IPS DF 4.7 (cell line): ENCODE measurements at regions not wholly inside any gene's neighbourhood (a gene's known extent, or its start where the extent isn't known, plus 50 kb on each side); places are given as distances from the start of the nearest gene placed in this dataset.

Experiments
- DNase-seq: peaks from one replicate; pipeline ENCODE4 v3.0.0-alpha.2; 2013; ENCODE audit warnings: low spot score; ENCODE audit errors: extremely low read depth

GRCh38 chr5:2607598-2607997, 143.9 kb downstream of the IRX2 start:
- no peak for DNase-seq

- DNase-seq, result no peak
Measured at GRCh38 chr5:2603272-2603575, 148.3 kb downstream of the IRX2 start.

- no peak for DNase-seq
Measured at GRCh38 chr5:2602451-2603271, 148.8 kb downstream of the IRX2 start.

DNA sequence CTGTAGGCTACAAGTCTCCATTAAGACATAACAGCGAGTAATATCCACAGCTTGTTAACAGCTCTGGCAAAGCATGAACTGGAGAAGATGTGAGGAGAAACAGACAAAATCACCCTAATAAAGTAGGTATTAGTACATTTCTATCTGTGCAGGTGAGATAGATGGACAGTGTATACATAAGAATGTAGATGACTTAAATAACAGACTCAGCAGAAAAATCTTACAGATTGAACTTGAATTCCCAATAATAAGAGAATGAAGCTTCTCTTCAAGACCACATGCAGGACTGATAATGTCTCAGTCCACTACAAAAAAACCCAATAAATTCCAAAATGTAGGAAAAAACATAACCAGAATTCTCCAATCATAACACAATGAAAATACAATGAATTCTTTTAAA, 153.0 kb downstream of the IRX2 start:
- no peak for DNase-seq

GRCh38 chr5:2594701-2595100, 156.8 kb downstream of the IRX2 start:
- DNase-seq, result no peak

GRCh38 chr5:2592766-2593165, 158.7 kb downstream of the IRX2 start:
- no peak for DNase-seq

DNA sequence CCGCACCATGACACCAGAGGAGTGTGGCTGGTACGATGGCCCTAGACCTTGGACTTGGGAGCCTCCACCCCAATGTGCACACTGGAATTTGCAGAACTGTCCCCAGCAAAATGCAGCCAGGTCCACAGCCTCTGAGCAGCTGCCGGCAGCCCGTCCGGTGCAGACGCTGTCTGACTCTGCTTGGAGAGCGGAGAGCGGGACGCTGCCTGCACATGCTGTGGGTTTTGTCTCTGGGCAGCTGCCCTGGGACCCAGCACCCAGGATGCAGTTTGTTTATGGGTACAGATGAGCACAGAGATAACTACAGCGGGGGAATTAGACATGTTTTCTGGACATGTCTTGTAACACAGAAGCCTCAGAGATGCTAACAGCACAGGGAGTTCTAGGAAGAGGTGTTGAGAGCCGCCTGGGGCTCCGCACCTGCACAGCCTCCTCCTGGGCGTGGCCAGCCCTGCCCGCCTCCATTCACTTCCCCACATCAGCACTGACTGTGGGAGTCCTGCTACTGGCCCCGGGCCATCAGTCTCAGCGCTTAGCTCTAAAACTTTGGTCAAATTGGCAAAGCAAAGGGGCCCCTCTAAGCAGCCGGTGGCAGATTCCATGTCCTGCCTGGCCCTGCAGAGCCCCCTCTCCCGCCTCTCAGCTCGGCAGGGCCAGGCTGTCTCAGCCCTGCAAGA, 159.6 kb downstream of the IRX2 start:
- no peak for DNase-seq

- DNase-seq, result no peak
Measured at GRCh38 chr5:2588850-2589501, 162.5 kb downstream of the IRX2 start.

- DNase-seq, result no peak
Measured at GRCh38 chr5:2587189-2588031, 164.1 kb downstream of the IRX2 start.

GRCh38 chr5:2586016-2586715, 165.3 kb downstream of the IRX2 start:
- DNase-seq, result no peak

GRCh38 chr5:2584579-2585269, 166.8 kb downstream of the IRX2 start:
- DNase-seq, result no peak

GRCh38 chr5:2582507-2582906, 169.0 kb downstream of the IRX2 start:
- DNase-seq, result no peak

- no peak for DNase-seq
Measured at GRCh38 chr5:2582106-2582505, 169.4 kb downstream of the IRX2 start.

- no peak for DNase-seq
Measured at GRCh38 chr5:2581418-2581817, 170.1 kb downstream of the IRX2 start.

DNA sequence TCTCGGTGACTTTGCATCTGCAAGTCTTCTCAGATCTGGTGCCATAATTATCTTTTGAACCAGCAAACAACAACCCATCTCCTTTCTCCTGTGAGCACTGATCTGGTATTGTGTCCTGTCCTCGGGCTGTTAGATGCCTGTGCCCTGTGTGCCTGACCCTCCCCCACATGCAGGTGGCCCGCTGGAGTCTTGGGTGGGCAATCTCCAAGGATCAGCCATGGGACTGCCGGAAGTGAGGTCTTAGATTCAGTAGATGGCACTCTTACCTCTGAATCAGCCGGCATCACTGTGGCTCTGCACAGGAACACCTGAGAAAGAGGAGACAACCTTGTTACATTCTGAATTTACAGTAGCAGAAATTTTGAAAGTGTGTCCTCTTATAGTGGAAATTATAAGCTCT, 172.4 kb downstream of the IRX2 start:
- DNase-seq, result no peak

DNA sequence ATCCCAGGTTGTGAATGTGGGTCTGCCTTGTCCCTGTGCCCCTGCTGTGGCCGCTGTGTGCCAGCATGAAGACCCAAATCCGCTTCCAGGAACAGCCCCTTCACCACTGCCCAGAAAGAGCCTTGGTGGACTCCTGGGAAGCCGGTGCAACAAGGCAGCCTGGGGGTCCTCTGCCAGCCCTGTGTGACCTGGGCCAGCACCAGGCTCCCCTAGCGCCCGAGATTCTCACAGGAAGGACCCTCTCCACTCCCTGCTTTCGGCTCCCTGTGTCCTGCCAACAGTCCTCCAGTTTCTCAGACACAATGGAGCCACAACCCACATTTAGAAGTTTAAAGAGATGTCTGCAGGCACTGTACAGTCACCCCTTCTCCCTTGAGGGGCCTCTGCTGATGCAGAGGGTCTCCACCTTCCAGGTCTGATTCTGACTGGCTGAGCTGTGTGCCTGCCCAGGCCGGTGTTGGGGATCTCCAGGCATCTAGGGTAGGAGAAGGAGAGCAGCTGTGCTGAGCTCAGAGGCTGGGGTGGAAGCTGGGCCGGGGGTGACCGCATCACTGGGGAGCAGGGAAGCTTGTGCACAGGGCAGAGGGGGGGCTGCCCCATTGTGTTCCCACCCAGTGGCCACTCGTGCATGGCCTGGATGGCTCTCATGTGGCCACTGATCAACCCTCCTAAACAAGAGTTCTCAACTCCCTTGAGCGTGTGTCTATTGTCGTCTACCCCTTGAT, 174.0 kb downstream of the IRX2 start:
- DNase-seq, result no peak

DNA sequence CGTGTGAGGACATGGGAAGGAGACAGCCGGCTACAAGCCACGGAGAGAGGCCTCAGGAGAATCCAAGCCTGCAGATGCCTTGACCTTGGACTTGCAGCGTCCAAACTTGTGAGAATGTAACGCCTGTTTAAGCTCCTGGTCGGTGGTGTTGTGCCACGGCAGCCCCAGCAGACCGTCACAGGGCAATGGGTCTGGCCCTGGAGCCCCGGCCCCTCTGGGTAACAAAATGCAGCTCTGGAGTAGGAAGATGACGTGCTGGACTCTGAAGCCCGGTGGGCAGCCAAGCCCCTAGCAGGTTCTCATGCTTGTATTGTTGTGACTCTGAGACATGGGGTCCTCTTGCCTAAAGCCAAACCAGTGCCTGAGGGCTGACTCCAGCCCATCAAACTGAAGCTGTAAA, 174.7 kb downstream of the IRX2 start:
- no peak for DNase-seq

DNA sequence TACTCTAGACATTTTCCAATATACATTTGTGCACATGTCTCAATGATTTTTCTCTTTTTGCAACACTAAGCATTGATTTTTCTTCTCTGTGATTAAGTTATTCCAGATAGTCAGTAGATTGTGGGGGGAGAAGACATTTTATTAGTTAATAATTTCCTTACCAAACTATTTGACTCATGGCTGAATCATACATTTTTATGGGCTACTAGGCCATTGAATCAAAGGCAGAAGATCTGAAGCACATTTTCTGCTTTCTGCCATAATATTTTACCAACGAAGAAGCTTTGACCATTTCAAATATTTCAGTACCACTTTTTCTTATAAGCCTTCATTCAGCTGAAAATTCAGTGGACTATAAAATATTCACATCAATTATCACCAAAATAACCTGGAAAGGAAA, 175.6 kb downstream of the IRX2 start:
- DNase-seq, result no peak

DNA sequence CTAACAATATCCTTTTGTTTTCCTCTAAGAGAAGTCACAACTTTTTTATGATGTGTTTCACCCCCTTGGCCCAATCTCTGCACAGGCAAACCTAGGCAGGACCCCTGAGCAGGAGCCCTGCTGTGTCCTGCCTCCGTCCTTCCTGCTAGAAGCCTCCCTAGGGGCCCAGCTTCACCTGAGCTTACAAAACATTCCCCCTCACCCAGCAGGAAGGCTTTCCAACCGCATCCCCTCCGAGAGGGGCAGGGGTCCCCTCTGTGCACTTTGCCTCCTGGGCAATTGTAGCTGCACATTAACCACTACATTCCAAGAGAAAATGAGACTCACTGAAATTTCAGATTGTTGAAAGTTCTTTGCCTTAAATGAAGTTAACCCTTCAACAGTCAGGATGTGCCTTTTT, 176.2 kb downstream of the IRX2 start:
- DNase-seq, result no peak

- no peak for DNase-seq
Measured at GRCh38 chr5:2574155-2574554, 177.3 kb downstream of the IRX2 start.
